ENCODE measurements at regions not wholly inside any gene's neighbourhood (a gene's known extent, or its start where the extent isn't known, plus 50 kb on each side); places are given as distances from the start of the nearest gene placed in this dataset.

DNA sequence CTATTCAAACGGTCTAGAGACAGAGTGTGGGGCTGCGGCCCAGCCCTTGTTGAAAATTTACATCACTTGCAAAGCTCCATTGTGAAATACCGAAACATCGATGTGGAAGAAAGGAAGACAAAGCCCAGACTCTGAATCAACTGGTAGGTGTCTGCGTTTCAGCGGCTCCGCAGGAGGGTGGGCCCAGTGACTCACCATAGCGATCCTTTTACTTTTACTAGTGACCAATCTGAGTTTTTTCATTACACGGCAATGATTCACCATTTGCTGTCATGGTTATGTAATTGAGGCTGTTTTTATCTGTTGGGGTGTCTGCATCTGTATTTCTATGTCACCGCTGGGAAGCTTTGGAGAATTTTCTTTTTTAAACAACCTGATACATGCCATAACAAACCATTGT, 66.6 kb upstream of the ODC1 start:
- TF ChIP-seq, protein P1, sequence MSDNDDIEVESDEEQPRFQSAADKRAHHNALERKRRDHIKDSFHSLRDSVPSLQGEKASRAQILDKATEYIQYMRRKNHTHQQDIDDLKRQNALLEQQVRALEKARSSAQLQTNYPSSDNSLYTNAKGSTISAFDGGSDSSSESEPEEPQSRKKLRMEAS (CRISPR knock-in tag; IDR thresholded peaks at IDR 0.05): no peak
- TF ChIP-seq, protein P2, sequence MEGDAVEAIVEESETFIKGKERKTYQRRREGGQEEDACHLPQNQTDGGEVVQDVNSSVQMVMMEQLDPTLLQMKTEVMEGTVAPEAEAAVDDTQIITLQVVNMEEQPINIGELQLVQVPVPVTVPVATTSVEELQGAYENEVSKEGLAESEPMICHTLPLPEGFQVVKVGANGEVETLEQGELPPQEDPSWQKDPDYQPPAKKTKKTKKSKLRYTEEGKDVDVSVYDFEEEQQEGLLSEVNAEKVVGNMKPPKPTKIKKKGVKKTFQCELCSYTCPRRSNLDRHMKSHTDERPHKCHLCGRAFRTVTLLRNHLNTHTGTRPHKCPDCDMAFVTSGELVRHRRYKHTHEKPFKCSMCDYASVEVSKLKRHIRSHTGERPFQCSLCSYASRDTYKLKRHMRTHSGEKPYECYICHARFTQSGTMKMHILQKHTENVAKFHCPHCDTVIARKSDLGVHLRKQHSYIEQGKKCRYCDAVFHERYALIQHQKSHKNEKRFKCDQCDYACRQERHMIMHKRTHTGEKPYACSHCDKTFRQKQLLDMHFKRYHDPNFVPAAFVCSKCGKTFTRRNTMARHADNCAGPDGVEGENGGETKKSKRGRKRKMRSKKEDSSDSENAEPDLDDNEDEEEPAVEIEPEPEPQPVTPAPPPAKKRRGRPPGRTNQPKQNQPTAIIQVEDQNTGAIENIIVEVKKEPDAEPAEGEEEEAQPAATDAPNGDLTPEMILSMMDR (IDR thresholded peaks at IDR 0.05 in 2 of 3, conservative IDR thresholded peaks at IDR 0.05 in 1 of 3; ENCODE audit: insufficient read depth in 2 of 3, low read depth in 1 of 3, low read length in 3 of 3): no peak
- TF ChIP-seq, protein P3, sequence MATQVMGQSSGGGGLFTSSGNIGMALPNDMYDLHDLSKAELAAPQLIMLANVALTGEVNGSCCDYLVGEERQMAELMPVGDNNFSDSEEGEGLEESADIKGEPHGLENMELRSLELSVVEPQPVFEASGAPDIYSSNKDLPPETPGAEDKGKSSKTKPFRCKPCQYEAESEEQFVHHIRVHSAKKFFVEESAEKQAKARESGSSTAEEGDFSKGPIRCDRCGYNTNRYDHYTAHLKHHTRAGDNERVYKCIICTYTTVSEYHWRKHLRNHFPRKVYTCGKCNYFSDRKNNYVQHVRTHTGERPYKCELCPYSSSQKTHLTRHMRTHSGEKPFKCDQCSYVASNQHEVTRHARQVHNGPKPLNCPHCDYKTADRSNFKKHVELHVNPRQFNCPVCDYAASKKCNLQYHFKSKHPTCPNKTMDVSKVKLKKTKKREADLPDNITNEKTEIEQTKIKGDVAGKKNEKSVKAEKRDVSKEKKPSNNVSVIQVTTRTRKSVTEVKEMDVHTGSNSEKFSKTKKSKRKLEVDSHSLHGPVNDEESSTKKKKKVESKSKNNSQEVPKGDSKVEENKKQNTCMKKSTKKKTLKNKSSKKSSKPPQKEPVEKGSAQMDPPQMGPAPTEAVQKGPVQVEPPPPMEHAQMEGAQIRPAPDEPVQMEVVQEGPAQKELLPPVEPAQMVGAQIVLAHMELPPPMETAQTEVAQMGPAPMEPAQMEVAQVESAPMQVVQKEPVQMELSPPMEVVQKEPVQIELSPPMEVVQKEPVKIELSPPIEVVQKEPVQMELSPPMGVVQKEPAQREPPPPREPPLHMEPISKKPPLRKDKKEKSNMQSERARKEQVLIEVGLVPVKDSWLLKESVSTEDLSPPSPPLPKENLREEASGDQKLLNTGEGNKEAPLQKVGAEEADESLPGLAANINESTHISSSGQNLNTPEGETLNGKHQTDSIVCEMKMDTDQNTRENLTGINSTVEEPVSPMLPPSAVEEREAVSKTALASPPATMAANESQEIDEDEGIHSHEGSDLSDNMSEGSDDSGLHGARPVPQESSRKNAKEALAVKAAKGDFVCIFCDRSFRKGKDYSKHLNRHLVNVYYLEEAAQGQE (IDR thresholded peaks at IDR 0.05; ENCODE audit: borderline replicate concordance): no peak
- TF ChIP-seq, protein P3 (CRISPR knock-in tag; IDR thresholded peaks at IDR 0.05; ENCODE audit: low read depth): no peak
- TF ChIP-seq ZNF57 (CRISPR knock-in tag; IDR thresholded peaks at IDR 0.05): no peak
- no peak for TF ChIP-seq SETDB1 (IDR thresholded peaks at IDR 0.05; ENCODE audit: low read length)
- no peak for TF ChIP-seq TAF1 (IDR thresholded peaks at IDR 0.05; ENCODE audit: control insufficient read depth, extremely low read depth, insufficient read depth, low read length, severe bottlenecking)
